ENCODE measurements at regions not wholly inside any gene's neighbourhood (a gene's known extent, or its start where the extent isn't known, plus 50 kb on each side); places are given as distances from the start of the nearest gene placed in this dataset.

- TF ChIP-seq CTCF (IDR thresholded peaks at IDR 0.05; ENCODE audit: low read depth, low read length) (no peak), MYC (IDR thresholded peaks at IDR 0.05; ENCODE audit: low read depth, low read length) (no peak)
- TF ChIP-seq, protein P1, sequence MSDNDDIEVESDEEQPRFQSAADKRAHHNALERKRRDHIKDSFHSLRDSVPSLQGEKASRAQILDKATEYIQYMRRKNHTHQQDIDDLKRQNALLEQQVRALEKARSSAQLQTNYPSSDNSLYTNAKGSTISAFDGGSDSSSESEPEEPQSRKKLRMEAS (IDR thresholded peaks at IDR 0.05; ENCODE audit: low read depth, low read length), result no peak
Observed at GRCh38 chr11:104678408-104678807, 219.9 kb downstream of the CASP12 start.
